ENCODE measurements at regions not wholly inside any gene's neighbourhood (a gene's known extent, or its start where the extent isn't known, plus 50 kb on each side); places are given as distances from the start of the nearest gene placed in this dataset.

DNA sequence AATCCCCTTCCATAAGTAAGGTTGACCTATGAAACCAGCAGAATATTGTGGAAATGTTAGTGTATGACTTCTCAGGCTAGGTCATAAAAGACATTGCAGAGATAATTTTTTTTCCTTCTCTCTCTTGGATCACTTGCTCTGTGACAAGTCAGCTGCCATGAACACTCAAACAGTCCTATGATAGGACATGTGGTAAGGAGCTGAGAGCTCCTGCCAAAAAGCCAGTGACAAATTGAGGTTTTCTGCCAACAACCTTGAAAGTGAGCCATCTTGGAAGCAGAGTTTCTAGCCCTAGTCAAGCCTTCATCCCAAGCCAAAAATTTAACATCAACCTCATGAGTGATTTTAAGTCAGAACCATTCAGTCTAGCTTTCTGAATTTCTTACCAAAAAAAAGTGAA, 270.9 kb upstream of the NBEA start:
- TF ChIP-seq, protein P1, sequence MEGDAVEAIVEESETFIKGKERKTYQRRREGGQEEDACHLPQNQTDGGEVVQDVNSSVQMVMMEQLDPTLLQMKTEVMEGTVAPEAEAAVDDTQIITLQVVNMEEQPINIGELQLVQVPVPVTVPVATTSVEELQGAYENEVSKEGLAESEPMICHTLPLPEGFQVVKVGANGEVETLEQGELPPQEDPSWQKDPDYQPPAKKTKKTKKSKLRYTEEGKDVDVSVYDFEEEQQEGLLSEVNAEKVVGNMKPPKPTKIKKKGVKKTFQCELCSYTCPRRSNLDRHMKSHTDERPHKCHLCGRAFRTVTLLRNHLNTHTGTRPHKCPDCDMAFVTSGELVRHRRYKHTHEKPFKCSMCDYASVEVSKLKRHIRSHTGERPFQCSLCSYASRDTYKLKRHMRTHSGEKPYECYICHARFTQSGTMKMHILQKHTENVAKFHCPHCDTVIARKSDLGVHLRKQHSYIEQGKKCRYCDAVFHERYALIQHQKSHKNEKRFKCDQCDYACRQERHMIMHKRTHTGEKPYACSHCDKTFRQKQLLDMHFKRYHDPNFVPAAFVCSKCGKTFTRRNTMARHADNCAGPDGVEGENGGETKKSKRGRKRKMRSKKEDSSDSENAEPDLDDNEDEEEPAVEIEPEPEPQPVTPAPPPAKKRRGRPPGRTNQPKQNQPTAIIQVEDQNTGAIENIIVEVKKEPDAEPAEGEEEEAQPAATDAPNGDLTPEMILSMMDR (IDR thresholded peaks at IDR 0.05) = no peak
- TF ChIP-seq POLR2A (IDR thresholded peaks at IDR 0.05) = no peak

Data from esophagus squamous epithelium (tissue), 4 donors.